ENCODE measurements at regions not wholly inside any gene's neighbourhood (a gene's known extent, or its start where the extent isn't known, plus 50 kb on each side); places are given as distances from the start of the nearest gene placed in this dataset.

DNA sequence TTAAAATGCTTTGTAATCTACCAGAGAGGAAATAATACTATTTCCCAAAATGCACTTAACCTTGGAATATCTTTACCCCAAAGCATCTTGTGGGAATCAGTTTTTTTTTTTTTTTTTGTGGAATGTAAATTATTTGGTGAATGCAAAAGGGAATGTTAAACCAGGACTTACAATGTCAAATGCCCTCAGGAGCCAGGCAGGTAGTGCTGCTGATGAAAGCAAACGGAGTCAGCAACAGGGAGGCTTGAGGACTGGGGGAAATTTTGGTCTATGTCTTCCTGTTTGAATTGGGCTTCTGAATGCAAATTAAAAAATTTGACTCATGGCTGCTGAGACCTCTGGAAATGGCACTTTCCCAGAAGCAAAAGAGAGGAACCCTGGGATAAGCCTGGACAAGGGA lies 96.5 kb upstream of the NLRP1 start:
- no peak for DNase-seq (ENCODE audit: low spot score in 2 of 2)
- H3K36me3 Mint-ChIP-seq: peaks cover 0 to 6% of the 10 kb centered on the region in 2 donors
- peaks cover 0 to 6% of the 10 kb centered on the region in 2 donors for H3K9me3 Mint-ChIP-seq

DNA sequence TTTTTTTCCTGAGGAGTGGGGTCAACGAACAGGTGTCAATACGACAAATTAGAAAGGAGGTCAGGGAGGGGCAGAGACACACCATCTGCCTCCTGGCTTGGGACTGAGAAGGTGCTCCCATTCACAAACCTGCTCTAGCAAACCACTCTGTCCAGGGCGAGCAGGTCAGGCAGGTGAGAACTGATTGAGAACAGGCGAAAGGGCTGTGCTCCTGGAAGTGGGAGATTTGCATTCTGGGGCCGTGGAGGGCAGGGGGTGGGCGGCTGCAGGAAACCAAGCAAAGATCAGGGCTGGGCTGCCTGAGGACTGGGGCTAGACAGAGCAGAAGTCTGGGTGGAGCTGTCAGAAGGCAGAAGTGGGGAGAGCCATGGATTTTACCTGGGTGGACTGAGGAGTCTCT lies 98.9 kb upstream of the NLRP1 start:
- Mint-ChIP-seq H3K27ac (no peak overlapping the region), H3K9me3 (peaks cover 0 to 6% of the 10 kb centered on the region in 2 donors), H3K36me3 (peaks cover 0 to 6% of the 10 kb centered on the region in 2 donors)
- no peak for DNase-seq (ENCODE audit: low spot score in 2 of 2)
- ATAC-seq: no peak

More for the DNA sequence above, 96.5 kb upstream of the NLRP1 start:
- no peak for ATAC-seq
- H3K27ac Mint-ChIP-seq: no peak overlapping the region

DNA sequence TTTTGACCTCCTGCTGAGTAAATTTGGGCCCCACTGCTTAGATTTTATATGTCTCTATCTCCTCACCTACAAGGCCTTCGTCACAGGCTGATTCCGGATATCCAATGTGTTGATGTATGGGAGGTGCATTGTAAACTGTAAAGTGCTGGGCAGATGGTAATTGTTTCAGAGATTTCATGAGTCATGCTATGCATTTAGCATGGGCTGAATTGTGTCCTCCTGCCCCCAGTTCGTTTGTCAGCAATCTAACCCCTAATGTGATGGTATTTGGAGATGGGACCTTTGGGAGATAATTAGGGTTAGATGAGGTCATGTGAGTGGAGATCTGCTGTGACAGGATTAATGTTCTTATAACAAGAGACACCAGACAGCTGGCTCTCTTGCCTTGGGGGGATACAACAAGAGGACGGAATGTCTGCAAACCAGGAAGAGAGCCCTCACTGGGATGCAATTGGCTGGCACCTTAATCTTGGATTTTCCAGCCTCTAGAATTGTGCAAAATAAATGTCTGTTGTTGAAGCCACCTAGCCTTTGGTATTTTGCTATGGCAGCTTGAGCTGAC lies 101.8 kb upstream of the NLRP1 start:
- DNase-seq (ENCODE audit: low spot score in 2 of 2): no peak
- Mint-ChIP-seq H3K27ac (no peak overlapping the region), H3K36me3 (no peaks in the 10 kb centered on the region), H3K9me3 (no peaks in the 10 kb centered on the region)
- ATAC-seq: no peak

DNA sequence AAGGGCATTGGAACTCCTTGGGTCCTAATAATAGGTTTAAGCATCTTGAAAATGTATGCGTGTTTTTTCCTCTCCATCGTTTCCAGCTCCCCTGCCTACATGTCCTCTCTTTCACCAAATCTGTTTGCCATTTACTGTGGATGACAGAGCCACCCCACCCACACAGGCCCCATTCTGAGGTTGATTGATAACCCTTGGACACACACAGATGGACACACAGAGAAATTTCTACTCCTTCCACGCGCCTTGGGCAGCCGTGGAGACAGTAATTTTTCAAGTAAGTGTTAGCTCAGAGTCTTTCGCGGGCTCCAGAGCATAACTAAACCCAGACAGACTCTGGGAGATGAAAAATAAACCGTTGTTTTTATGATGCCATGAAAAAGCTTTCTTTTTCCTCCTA lies 103.3 kb upstream of the NLRP1 start:
- DNase-seq (ENCODE audit: low spot score in 2 of 2) (no peak), ATAC-seq (no peak)
- Mint-ChIP-seq H3K36me3 (no peaks in the 10 kb centered on the region), H3K9me3 (no peaks in the 10 kb centered on the region), H3K27ac (peak overlapping the region in 1 of 2 donors; percentile 37)

DNA sequence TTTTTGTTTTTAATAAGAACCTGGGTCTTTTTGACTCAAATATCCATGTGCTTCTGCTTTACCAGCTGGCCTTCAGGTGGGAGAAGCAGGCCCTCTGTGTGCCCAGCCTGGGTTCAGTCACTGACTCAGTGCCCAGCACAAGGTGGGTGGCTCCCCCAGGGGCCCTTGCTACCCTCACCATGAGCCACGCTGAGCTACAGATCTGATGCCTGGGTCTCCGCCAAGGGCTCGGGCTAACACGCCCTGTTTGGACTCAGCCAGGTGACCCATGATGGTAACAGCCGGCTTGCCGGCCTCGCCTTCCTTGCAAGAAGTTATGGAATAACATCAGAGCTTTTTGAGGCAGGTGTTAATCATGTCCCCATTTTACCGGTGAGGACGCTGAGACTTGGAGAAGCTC lies 109.5 kb upstream of the NLRP1 start:
- DNase-seq (ENCODE audit: low spot score in 2 of 2): no peak
- no peak for ATAC-seq
- Mint-ChIP-seq H3K9me3 (peaks cover 0 to 2% of the 10 kb centered on the region in 2 donors), H3K27ac (no peak overlapping the region), H3K36me3 (no peaks in the 10 kb centered on the region)

DNA sequence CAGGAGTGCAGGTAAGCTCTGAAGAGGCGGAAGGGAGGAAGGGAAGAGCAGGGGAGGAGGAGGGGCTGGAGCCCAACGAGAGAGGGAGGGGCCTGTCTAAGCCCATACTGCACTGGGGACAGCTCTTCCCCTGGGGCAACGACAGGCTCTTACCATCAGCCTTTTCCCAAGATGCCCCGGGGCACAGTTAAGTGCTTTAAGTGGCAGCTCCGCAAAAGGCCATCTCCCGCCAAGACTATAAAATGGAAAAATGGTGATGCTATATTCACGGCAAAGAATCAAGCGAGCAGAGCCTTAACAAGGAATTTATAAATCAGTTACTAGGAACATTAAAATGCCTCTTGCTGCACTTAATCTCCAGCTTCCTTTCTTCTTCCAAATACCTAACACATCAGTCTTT lies 110.2 kb upstream of the NLRP1 start:
- no peak overlapping the region for H3K27ac Mint-ChIP-seq
- peaks cover 0 to 6% of the 10 kb centered on the region in 2 donors for H3K9me3 Mint-ChIP-seq
- no peaks in the 10 kb centered on the region for H3K36me3 Mint-ChIP-seq
- no peak for DNase-seq (ENCODE audit: low spot score in 2 of 2)
- ATAC-seq: no peak

DNA sequence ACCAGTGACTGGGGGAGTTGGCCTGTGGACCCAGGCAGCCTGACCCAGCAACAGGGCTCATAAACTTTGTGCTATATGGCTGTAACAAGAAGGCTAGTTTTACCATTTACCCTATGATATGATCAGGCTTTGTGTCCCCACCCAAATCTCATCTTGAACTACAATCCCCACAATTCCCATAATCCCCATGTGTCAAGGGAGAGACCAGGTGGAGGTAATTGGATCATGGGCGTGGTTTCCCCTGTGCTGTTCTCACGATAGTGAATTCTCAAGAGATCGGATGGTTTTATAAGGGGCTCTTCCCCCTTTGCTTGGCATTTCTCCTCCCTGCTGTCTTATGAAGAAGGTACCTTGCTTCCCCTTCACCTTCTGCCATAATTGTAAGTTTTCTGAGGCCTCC lies 111.2 kb upstream of the NLRP1 start:
- peaks cover 0 to 6% of the 10 kb centered on the region in 2 donors for H3K9me3 Mint-ChIP-seq
- H3K27ac Mint-ChIP-seq: no peak overlapping the region
- DNase-seq (ENCODE audit: low spot score in 2 of 2) (no peak), ATAC-seq (no peak)
- no peaks in the 10 kb centered on the region for H3K36me3 Mint-ChIP-seq

DNA sequence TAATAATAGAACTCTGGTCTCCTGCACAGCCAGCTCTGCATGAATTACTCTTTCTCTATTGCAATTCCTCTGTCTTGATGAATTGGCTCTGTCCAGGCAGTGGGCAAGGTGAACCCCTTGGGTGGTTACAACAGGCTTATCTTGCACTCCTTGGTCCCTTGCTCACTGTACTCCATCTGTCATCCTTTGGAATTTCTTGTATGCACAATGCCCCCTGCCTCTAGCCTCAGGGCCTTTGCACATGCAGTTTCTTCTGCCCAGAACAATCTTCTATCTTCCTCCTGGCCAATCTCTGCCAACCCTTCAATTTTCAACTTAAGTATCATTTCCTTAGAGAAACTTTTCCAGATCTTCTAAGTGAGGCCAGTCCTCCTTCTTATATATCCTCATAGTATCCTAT lies 114.7 kb upstream of the NLRP1 start:
- Mint-ChIP-seq H3K9me3 (peaks cover 0 to 6% of the 10 kb centered on the region in 2 donors), H3K36me3 (no peaks in the 10 kb centered on the region), H3K27ac (no peak overlapping the region)
- ATAC-seq (no peak), DNase-seq (ENCODE audit: low spot score in 2 of 2) (no peak)

DNA sequence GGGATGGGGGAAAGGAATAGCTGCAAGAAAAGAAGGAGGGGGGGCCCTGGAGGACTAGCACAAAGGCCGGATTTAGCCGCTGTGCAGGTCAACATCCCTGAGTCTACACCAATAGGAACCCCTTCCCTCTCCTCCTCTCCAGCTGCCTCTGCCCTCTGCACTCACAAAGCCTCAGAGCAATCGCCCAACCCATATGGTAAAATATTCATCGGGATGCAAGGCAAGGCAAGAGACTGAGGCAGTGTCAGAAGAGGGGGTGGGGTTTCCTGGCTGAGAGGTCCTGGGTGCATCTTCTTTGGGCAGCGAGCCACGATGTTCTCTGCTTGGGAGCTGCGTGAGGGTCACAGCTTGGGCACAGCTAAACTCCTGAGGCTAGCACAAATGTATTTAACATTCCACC lies 115.5 kb upstream of the NLRP1 start:
- Mint-ChIP-seq H3K36me3 (no peaks in the 10 kb centered on the region), H3K27ac (no peak overlapping the region), H3K9me3 (peaks cover 0 to 6% of the 10 kb centered on the region in 2 donors)
- ATAC-seq: no peak
- no peak for DNase-seq (ENCODE audit: low spot score in 2 of 2)

DNA sequence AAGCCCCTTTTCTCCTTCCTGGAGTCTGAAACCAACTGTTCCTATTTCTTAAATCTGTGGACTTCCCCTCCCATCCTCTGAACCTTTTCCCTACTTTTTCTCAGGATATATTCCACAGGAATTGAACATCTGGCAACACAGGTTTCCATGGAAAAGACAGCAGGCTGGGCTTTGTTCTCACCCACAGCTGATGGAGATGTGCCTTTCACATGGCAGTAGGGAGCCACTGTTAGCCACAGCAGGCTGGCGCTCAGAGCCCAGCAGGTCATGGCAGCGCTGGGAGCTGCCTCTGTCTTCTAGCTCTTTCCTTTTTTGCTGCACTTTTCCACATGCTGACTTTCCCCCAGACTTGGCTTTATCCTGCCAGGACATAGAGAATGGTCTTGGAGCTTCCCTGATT lies 116.4 kb upstream of the NLRP1 start:
- DNase-seq (ENCODE audit: low spot score in 2 of 2) (no peak), ATAC-seq (no peak)
- no peaks in the 10 kb centered on the region for H3K36me3 Mint-ChIP-seq
- H3K9me3 Mint-ChIP-seq: peaks cover 0 to 6% of the 10 kb centered on the region in 2 donors
- no peak overlapping the region for H3K27ac Mint-ChIP-seq

DNA sequence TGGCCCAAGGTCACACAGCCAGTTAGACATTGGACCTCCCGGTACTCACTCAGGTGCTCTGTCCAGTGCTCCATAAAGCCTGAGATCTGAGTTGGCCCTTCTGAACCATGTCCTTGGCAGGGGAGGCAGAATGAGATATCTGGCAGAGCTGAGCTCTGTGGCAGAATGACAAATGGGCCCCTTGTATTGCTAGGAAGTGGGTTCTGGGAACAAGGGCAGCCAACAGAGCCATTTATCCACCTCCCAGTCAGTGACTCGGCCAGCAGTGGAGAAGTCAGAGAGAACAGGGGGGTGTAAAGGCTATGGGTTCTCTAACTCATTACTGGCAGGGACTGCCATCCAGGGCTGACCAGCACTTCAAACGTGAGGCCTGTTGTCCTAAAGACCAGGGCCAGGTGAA lies 117.1 kb upstream of the NLRP1 start:
- ATAC-seq (no peak), DNase-seq (ENCODE audit: low spot score in 2 of 2) (no peak)
- H3K27ac Mint-ChIP-seq: no peak overlapping the region
- no peaks in the 10 kb centered on the region for H3K36me3 Mint-ChIP-seq
- H3K9me3 Mint-ChIP-seq: peaks cover 0 to 6% of the 10 kb centered on the region in 2 donors

DNA sequence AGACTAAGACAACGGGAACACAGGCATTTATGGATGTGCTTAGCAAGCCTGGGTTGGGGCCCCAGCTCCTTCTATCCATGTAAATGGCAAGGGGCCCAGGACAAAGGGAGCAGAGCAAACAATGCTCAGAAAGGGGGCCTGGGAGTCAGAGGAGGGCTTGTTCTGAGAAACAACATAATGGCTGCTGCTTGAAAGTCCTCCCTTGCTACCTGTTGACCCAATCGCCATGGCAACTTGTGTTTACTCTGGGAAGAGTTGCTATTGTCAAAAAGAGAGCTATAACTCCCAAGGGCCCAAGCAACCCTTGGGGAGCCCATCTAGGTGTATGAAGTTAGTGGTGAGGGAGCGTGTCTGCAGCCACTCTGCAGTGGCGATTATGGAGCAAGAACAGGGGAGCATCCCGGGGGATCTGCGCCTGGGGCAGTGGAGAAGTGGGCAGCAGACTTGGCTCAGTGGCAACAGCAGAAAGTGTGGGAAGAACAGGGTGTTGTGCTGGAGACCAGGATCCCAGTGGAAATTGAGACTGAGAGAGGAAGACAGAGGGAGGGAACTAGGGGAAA lies 118.7 kb upstream of the NLRP1 start:
- DNase-seq (ENCODE audit: low spot score in 2 of 2) (no peak), ATAC-seq (no peak)
- Mint-ChIP-seq H3K27ac (peak overlapping the region in 1 of 2 donors; percentile 3), H3K9me3 (peaks cover 0 to 6% of the 10 kb centered on the region in 2 donors), H3K36me3 (no peaks in the 10 kb centered on the region)

DNA sequence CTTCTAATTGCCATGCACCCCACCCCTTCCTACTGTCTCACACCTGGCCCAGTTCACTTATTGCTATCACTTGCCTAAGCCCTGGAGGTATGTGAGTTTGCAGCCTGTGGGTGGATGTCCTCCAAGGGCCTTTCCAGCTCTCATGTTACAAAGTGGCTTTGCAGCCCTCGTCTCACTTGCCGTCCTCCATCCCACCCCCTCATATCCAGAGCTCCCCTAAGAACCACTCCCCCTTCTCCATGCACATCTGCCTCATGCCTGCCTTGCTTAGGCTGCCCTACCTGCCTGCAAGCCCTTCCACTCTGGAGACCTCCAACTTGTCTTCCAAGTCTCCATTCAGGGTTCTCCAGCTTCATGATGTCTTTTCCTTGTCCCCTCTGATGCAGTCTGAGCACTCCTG lies 119.4 kb upstream of the NLRP1 start:
- Mint-ChIP-seq H3K27ac (no peak overlapping the region), H3K36me3 (no peaks in the 10 kb centered on the region), H3K9me3 (peaks cover 0 to 5% of the 10 kb centered on the region in 2 donors)
- ATAC-seq (no peak), DNase-seq (ENCODE audit: low spot score in 2 of 2) (no peak)

DNA sequence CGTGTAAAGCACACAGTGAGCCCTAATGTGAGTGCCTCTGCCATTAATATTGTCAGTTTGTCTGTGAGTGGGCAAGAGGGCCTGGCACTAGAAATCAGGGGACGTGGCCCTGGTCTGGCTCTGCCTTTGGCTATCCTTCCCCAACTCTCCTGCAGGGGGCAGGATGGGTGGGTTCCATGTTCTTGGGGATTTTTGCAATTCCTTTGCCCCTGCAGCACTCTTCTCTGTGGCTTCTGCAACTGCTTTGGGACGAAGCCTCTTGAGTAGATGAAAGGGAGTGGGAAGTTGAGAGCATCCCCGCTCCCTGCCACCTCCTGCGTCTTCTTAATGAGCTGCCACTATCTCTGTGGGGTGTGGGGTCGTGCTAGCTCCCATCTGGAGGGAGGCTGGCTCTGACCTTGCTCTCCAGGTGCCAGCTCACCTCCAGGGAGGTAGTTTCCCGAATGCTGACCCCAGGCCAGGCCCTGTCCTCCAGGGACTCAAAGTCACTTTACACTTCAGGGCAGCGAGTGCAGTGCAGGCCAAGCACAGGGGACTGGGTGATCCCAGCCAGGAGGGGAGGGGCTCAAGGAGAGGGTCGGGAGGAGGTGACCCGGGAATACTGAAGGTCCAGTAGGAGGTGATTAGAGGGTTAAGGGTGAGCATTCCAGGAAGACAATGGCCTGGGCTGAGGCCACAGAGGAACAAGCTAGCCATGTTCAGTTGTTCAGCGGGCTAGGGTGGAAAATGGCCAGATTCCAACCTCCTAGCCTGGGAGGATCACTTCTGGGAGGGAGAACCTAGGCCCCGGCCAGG lies 121.0 kb upstream of the NLRP1 start:
- Mint-ChIP-seq H3K27ac (no peak overlapping the region), H3K36me3 (no peaks in the 10 kb centered on the region), H3K9me3 (peaks cover 0 to 2% of the 10 kb centered on the region in 2 donors)
- peak in 1 of 2 donors; percentile 14 for DNase-seq (ENCODE audit: low spot score in 2 of 2)
- no peak for ATAC-seq

DNA sequence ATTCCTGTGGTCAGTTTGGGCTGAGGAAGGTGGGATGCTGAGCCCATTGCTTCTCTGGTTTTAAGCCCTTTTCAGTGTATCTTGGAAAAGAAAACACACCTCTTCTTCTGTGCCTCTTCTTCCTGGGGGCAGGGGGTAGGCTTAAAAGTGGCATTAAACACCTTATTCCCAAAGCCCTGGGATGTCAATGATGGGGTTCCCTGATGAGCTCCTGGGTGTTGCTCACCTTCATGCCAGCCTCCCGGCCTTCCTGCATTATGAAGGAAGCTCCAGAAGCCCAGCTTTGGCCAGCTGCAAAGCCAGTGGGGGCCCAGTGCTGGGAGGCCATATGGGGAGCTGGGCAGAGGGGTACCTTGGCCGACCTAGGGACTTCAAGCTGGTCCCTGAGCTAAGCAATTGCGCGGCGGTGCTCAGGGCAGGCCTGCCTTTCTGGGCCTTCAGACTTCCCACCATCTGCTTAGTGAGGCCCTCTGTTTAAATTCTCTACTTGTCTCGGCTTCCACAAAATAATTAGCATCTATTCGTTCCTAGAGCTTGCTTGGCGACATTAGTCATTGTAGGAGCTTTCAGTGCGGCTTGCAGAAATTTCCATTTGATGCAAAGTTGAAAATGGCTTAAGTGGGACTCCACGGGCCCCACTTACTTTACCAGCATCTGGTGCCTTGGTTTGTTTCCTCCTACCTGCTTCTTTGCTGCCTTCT lies 121.7 kb upstream of the NLRP1 start:
- no peak overlapping the region for H3K27ac Mint-ChIP-seq
- H3K9me3 Mint-ChIP-seq: peaks cover 0 to 5% of the 10 kb centered on the region in 2 donors
- H3K36me3 Mint-ChIP-seq: no peaks in the 10 kb centered on the region
- ATAC-seq (no peak), DNase-seq (ENCODE audit: low spot score in 2 of 2) (no peak)

DNA sequence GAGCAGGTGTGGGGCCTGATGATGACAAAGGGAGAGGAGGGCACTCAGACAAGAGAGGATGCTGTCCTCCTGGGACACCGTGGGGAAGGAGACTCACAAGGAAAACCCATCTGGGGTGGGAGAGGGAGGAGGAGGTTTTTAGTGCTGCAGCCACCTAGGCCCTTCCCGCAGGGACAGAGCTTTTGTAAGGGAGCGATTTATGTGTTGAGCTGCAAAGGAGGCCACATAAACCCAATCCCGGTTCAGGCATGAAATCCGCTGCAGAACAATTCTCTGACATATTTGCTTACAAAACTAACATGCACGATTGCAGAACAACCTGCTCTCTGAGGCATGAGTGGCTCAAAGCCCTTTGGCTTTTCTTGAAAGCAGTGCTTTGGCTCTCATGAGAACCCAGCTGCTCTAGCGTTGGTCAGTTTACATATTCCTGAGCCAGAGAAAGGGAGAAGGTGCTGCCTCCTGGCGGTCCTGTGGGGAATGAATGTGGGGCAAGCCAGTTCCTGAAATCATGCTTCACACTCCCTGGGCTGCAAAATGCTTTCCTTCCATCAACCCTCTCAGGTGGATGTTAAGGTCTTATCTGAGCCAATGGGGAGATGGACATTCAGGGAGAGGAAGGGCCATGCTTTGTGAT lies 122.4 kb upstream of the NLRP1 start:
- DNase-seq (ENCODE audit: low spot score in 2 of 2) (peak in 1 of 2 donors; percentile 58), ATAC-seq (peak in 1 of 2 donors; percentile 49)
- Mint-ChIP-seq H3K9me3 (peaks cover 0 to 5% of the 10 kb centered on the region in 2 donors), H3K36me3 (no peaks in the 10 kb centered on the region), H3K27ac (no peak overlapping the region)

DNA sequence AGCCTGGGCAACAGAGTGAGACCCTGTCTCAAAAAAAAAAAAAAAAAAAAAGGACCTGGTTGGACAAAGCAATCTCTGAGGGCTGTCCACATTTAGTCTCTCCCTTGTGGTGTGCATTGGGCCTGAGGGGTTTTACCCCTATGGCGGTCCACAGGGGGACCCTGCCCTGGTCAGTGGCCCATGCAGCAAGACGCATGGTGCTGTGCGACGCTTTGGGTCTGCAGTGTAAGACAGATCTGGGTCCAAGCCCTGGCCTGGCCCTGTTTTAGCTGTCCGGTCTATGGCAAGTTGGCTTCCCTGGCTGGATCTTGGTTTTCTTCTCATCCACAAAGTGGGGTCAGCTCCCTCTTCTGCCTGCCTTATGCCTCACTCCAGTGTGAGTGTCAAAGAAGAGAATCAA lies 123.2 kb upstream of the NLRP1 start:
- DNase-seq (ENCODE audit: low spot score in 2 of 2) (no peak), ATAC-seq (no peak)
- no peaks in the 10 kb centered on the region for H3K36me3 Mint-ChIP-seq
- H3K27ac Mint-ChIP-seq: no peak overlapping the region
- H3K9me3 Mint-ChIP-seq: peaks cover 0 to 5% of the 10 kb centered on the region in 2 donors

All from activated naive CD4-positive, alpha-beta T cell treated with anti-CD3 and anti-CD28 coated beads, Interleukin-2, amount 50 U/mL, for 72 hours (primary cell).